Right ventricle myocardium superior (tissue), 1 donor: ENCODE measurements at regions not wholly inside any gene's neighbourhood (a gene's known extent, or its start where the extent isn't known, plus 50 kb on each side); places are given as distances from the start of the nearest gene placed in this dataset.

ENCODE experiments used
- ATAC-seq: fragments of 200-7000 bp; cut with Tn5 transposase; one replicate; pipeline ENCODE4 v1.9.1; 2020; ENCODE audit warnings: mild to moderate bottlenecking; ENCODE audit not compliant: poor library complexity
- DNase-seq: peaks from one replicate; pipeline ENCODE4 v3.0.0-alpha.2; 2020
- intact Hi-C: fragments of 100-400 bp; cut with DNase I; formaldehyde crosslinking; loops from one replicate; pipeline ENCODE4 v1.11.2; 2022
- donor health status: DM: no; HTN: yes; CAD: no; lungs with severe emphysema.

GRCh38 chr12:123100882-123101281, 50.0 kb downstream of the PITPNM2 start:
- DNase-seq = no peak
- intact Hi-C loops = loop anchor here (10.0 kb wide), 1 partner anchor 56 kb away; no protein-coding TSS in a partner anchor
- no peak for ATAC-seq

GRCh38 chr12:123100450-123100849, 50.4 kb downstream of the PITPNM2 start:
- DNase-seq = no peak
- ATAC-seq = no peak
- intact Hi-C loops = loop anchor here (10.0 kb wide), 1 partner anchor 56 kb away; no protein-coding TSS in a partner anchor

GRCh38 chr12:123099560-123100192, 51.2 kb downstream of the PITPNM2 start:
- no peak for ATAC-seq
- no peak for DNase-seq
- intact Hi-C loops = loop anchor here (5.0 to 10.0 kb wide), 2 partner anchors 37 to 55 kb away; no protein-coding TSS in a partner anchor

GRCh38 chr12:123098780-123099179, 52.1 kb downstream of the PITPNM2 start:
- intact Hi-C loops = loop anchor here (5.0 kb wide), 1 partner anchor 36 kb away; no protein-coding TSS in a partner anchor
- ATAC-seq = no peak
- no peak for DNase-seq

- DNase-seq = peak; percentile 80
- ATAC-seq = peak; percentile 79
- intact Hi-C loops = loop anchor here (5.0 kb wide), 1 partner anchor 35 kb away; no protein-coding TSS in a partner anchor
Observed at GRCh38 chr12:123097561-123098084, 53.3 kb downstream of the PITPNM2 start.

- intact Hi-C loops = loop anchor here (5.0 kb wide), 1 partner anchor 34 kb away; no protein-coding TSS in a partner anchor
- DNase-seq (no peak), ATAC-seq (no peak)
Observed at GRCh38 chr12:123096741-123097140, 54.1 kb downstream of the PITPNM2 start.

GRCh38 chr12:123096182-123096581, 54.7 kb downstream of the PITPNM2 start:
- no peak for ATAC-seq
- intact Hi-C loops = loop anchor here (5.0 kb wide), 1 partner anchor 34 kb away; no protein-coding TSS in a partner anchor

GRCh38 chr12:123095078-123095881, 55.6 kb downstream of the PITPNM2 start:
- intact Hi-C loops = loop anchor here (5.0 kb wide), 1 partner anchor 33 kb away; no protein-coding TSS in a partner anchor
- peak; percentile 71 for DNase-seq
- ATAC-seq = peak; percentile 23

More at GRCh38 chr12:123096182-123096581, 54.7 kb downstream of the PITPNM2 start:
- DNase-seq = no peak

GRCh38 chr12:123094349-123095077, 56.4 kb downstream of the PITPNM2 start:
- intact Hi-C loops = loop anchor here (5.0 kb wide), 1 partner anchor 32 kb away; no protein-coding TSS in a partner anchor
- ATAC-seq (peak; percentile 16), DNase-seq (peak; percentile 66)

- ATAC-seq (no peak), DNase-seq (no peak)
- intact Hi-C loops = no loop called here
Observed at GRCh38 chr12:123092866-123093265, 58.0 kb downstream of the PITPNM2 start.

- ATAC-seq = no peak
- DNase-seq = no peak
- intact Hi-C loops = no loop called here
Observed at GRCh38 chr12:123091230-123092150, 59.4 kb downstream of the PITPNM2 start.

- DNase-seq = no peak
- intact Hi-C loops = no loop called here
- ATAC-seq = no peak
Observed at GRCh38 chr12:123089631-123090353, 61.1 kb downstream of the PITPNM2 start.

- intact Hi-C loops = no loop called here
- ATAC-seq (no peak), DNase-seq (no peak)
Observed at GRCh38 chr12:123089140-123089539, 61.8 kb downstream of the PITPNM2 start.

GRCh38 chr12:123085730-123086487, 65.0 kb downstream of the PITPNM2 start:
- intact Hi-C loops = no loop called here
- peak; percentile 63 for ATAC-seq
- DNase-seq = peak; percentile 78

- DNase-seq (no peak), ATAC-seq (no peak)
- intact Hi-C loops = no loop called here
Observed at GRCh38 chr12:123085066-123085465, 65.8 kb downstream of the PITPNM2 start.
